ENCODE measurements at regions not wholly inside any gene's neighbourhood (a gene's known extent, or its start where the extent isn't known, plus 50 kb on each side); places are given as distances from the start of the nearest gene placed in this dataset.

DNA sequence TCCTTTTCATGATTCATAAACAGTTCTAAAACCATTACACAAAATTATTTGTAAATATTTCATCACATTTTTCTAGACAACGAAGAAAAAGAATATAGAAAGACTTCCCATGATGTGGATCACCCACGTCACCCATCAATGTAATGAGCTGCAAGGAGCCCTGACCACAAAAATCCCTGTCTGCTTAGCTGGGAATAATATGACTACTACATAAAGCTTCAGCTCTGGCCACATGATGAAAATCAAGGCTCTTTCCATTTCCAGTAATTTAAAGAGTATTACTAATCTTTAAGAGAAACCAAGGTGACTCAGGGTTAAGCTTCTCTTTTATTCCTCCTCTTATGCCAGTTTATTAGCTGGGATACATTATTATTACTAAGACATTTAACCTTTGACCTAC lies 180.8 kb upstream of the CACNA2D1 start:
- TF ChIP-seq, protein P1, sequence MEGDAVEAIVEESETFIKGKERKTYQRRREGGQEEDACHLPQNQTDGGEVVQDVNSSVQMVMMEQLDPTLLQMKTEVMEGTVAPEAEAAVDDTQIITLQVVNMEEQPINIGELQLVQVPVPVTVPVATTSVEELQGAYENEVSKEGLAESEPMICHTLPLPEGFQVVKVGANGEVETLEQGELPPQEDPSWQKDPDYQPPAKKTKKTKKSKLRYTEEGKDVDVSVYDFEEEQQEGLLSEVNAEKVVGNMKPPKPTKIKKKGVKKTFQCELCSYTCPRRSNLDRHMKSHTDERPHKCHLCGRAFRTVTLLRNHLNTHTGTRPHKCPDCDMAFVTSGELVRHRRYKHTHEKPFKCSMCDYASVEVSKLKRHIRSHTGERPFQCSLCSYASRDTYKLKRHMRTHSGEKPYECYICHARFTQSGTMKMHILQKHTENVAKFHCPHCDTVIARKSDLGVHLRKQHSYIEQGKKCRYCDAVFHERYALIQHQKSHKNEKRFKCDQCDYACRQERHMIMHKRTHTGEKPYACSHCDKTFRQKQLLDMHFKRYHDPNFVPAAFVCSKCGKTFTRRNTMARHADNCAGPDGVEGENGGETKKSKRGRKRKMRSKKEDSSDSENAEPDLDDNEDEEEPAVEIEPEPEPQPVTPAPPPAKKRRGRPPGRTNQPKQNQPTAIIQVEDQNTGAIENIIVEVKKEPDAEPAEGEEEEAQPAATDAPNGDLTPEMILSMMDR (conservative IDR thresholded peaks at IDR 0.05; ENCODE audit: low read length), result no peak
- no peak for TF ChIP-seq EZH2phosphoT487 (IDR thresholded peaks at IDR 0.05; ENCODE audit: borderline replicate concordance)
